IMR-90 (cell line): ENCODE measurements at regions not wholly inside any gene's neighbourhood (a gene's known extent, or its start where the extent isn't known, plus 50 kb on each side); places are given as distances from the start of the nearest gene placed in this dataset.

Experiments used
- ATAC-seq: fragments of 200-7000 bp; cut with Tn5 transposase; 2 replicates; pipeline ENCODE4 v1.9.1; 2020; ENCODE audit warnings: low read depth, mild to moderate bottlenecking, moderate library complexity
- BruUV-seq: library from RNA; stranded (reverse); fragments of 400-500 nt; replicated peaks from 2 replicates; lab custom pipeline; 2021; lab: Mats Ljungman, UMichigan
- CTCF ChIA-PET: fragments of 300-600 bp; formaldehyde crosslinking; extraction: SDS; loops from one replicate; lab custom pipeline; 2021; ENCODE audit warnings: antibody characterized with exemption; lab: Yijun Ruan, JAX
- POLR2A ChIA-PET: fragments of 300-600 bp; sonication (Branson Sonifier 250); formaldehyde crosslinking; loops from one replicate; lab custom pipeline; 2022; ENCODE audit warnings: antibody characterized with exemption; ENCODE audit not compliant: unreplicated experiment; lab: Charles Lee
- DNase-seq: peaks from one replicate; pipeline ENCODE4 v3.0.0; 2013
- H2AFZ ChIP-seq: replicated peaks from 2 replicates; pipeline ENCODE3; 2013; ENCODE audit warnings: low read length, mild to moderate bottlenecking; ENCODE audit not compliant: poor library complexity
- H2AK5ac ChIP-seq: 2 replicates; pipeline ENCODE4 v1.6.1; 2013; ENCODE audit warnings: low read depth, low read length, inconsistent platforms
- H2AK9ac ChIP-seq: replicated peaks from 2 replicates; pipeline ENCODE3; 2013; ENCODE audit warnings: mild to moderate bottlenecking, low read depth, low read length, moderate library complexity; ENCODE audit not compliant: poor library complexity
- H2BK120ac ChIP-seq: 2 replicates; pipeline ENCODE4 v1.6.1; 2013; ENCODE audit warnings: low read depth, low read length, inconsistent platforms
- H2BK15ac ChIP-seq: 3 replicates; pipeline ENCODE4 v1.6.1; 2013; ENCODE audit warnings: low read depth, low read length, inconsistent platforms
- H2BK20ac ChIP-seq: 2 replicates; pipeline ENCODE4 v1.6.1; 2013; ENCODE audit warnings: low read depth, mild to moderate bottlenecking, inconsistent platforms, low read length, moderate library complexity
- H2BK5ac ChIP-seq: 2 replicates; pipeline ENCODE4 v1.6.1; 2013; ENCODE audit warnings: mild to moderate bottlenecking, low read depth, low read length, inconsistent platforms; ENCODE audit not compliant: poor library complexity, severe bottlenecking
- H3K14ac ChIP-seq: replicated peaks from 2 replicates; pipeline ENCODE4 v1.6.1; 2013; ENCODE audit warnings: low read depth, low read length, inconsistent platforms
- H3K18ac ChIP-seq: 2 replicates; pipeline ENCODE4 v1.6.1; 2013; ENCODE audit warnings: low read depth, low read length, control low read depth
- H3K23ac ChIP-seq: 2 replicates; pipeline ENCODE4 v1.6.1; 2013; ENCODE audit warnings: low read depth, low read length, inconsistent platforms
- H3K27ac ChIP-seq: 2 replicates; pipeline ENCODE4 v1.5.1; 2013; ENCODE audit warnings: mild to moderate bottlenecking, control low read depth, low read length; ENCODE audit not compliant: insufficient read depth
- H3K27me3 ChIP-seq: 2 replicates; pipeline ENCODE4 v1.6.1; 2013; ENCODE audit warnings: low read length; ENCODE audit not compliant: control insufficient read depth, insufficient read depth
- H3K36me3 ChIP-seq: 2 replicates; pipeline ENCODE4 v1.6.1; 2013; ENCODE audit warnings: low read length, mixed read lengths; ENCODE audit not compliant: control insufficient read depth, insufficient read depth
- H3K4ac ChIP-seq: 2 replicates; pipeline ENCODE4 v1.6.1; 2013; ENCODE audit warnings: low read depth, low read length, inconsistent platforms
- H3K4me1 ChIP-seq: 2 replicates; pipeline ENCODE4 v1.6.1; 2013; ENCODE audit warnings: low read length, mixed read lengths; ENCODE audit not compliant: control insufficient read depth, insufficient read depth
- H3K4me2 ChIP-seq: 2 replicates; pipeline ENCODE4 v1.6.1; 2013; ENCODE audit warnings: low read depth, mild to moderate bottlenecking, control low read depth, low read length, moderate library complexity
- H3K4me3 ChIP-seq: 2 replicates; pipeline ENCODE4 v1.5.1; 2013; ENCODE audit warnings: low read depth, mild to moderate bottlenecking, control low read depth, low read length, moderate library complexity; ENCODE audit not compliant: insufficient read depth
- H3K56ac ChIP-seq: 2 replicates; pipeline ENCODE4 v1.6.1; 2013; ENCODE audit warnings: low read length, inconsistent platforms; ENCODE audit not compliant: insufficient read depth; ENCODE audit errors: extremely low read depth
- H3K79me1 ChIP-seq, 2 experiments: 2 replicates each; pipeline ENCODE4 v1.6.1; 2013; ENCODE audit warnings: low read length in 2 of 2, inconsistent platforms in 1 of 2, low read depth in 1 of 2
- H3K9ac ChIP-seq: 2 replicates; pipeline ENCODE4 v1.6.1; 2013; ENCODE audit warnings: low read depth, low read length, control low read depth
- H3K9me1 ChIP-seq: 2 replicates; pipeline ENCODE4 v1.6.1; 2013; ENCODE audit warnings: low read length, inconsistent platforms; ENCODE audit not compliant: insufficient read depth
- H3K9me3 ChIP-seq: 2 replicates; pipeline ENCODE4 v1.6.1; 2013; ENCODE audit warnings: low read length; ENCODE audit not compliant: control insufficient read depth, insufficient read depth
- H4K20me1 ChIP-seq: 2 replicates; pipeline ENCODE4 v1.6.1; 2013; ENCODE audit warnings: low read length, inconsistent platforms; ENCODE audit not compliant: insufficient read depth
- H4K5ac ChIP-seq: 2 replicates; pipeline ENCODE4 v1.6.1; 2013; ENCODE audit warnings: mild to moderate bottlenecking, low read depth, low read length, control low read depth
- H4K8ac ChIP-seq, 2 experiments: 2 replicates each; pipeline ENCODE4 v1.6.1; 2013; ENCODE audit warnings: low read depth in 2 of 2, low read length in 2 of 2, control low read depth in 1 of 2, inconsistent platforms in 1 of 2
- H4K91ac ChIP-seq: 2 replicates; pipeline ENCODE4 v1.6.1; 2013; ENCODE audit warnings: low read depth, low read length, inconsistent platforms; ENCODE audit not compliant: insufficient read depth
- BHLHE40 ChIP-seq: fragments of 150-350 bp; IDR thresholded peaks from 2 replicates; pipeline ENCODE4 v1.6.1; 2016; ENCODE audit warnings: mild to moderate bottlenecking, low read depth, low read length
- CEBPB ChIP-seq: IDR thresholded peaks from 2 replicates; pipeline ENCODE4 v1.6.1; 2012; ENCODE audit warnings: low read depth, low read length, improper control_type of control experiment
- CHD1 ChIP-seq: IDR thresholded peaks from 2 replicates; pipeline ENCODE4 v1.6.1; 2012; ENCODE audit warnings: low read depth, low read length, improper control_type of control experiment
- CTCF ChIP-seq: conservative IDR thresholded peaks from 2 replicates; pipeline ENCODE4 v1.5.1; 2012; ENCODE audit warnings: mild to moderate bottlenecking, low read depth, low read length, improper control_type of control experiment
- ELK1 ChIP-seq: fragments of 150-350 bp; IDR thresholded peaks from 2 replicates; pipeline ENCODE4 v1.6.1; 2016; ENCODE audit warnings: low read depth, mild to moderate bottlenecking, low read length, moderate library complexity, borderline replicate concordance
- FOS ChIP-seq: fragments of 150-350 bp; IDR thresholded peaks from 2 replicates; pipeline ENCODE4 v1.6.1; 2016; ENCODE audit warnings: low read depth, low read length
- MAZ ChIP-seq: IDR thresholded peaks from 2 replicates; pipeline ENCODE4 v1.6.1; 2012; ENCODE audit warnings: low read depth, mild to moderate bottlenecking, low read length, improper control_type of control experiment, moderate library complexity, borderline replicate concordance
- MXI1 ChIP-seq: IDR thresholded peaks from 2 replicates; pipeline ENCODE4 v1.6.1; 2012; ENCODE audit warnings: low read depth, mild to moderate bottlenecking, low read length, moderate library complexity, borderline replicate concordance
- NFE2L2 ChIP-seq: fragments of 150-350 bp; IDR thresholded peaks from 2 replicates; pipeline ENCODE4 v1.6.1; 2016; ENCODE audit warnings: low read depth, mild to moderate bottlenecking, low read length
- POLR2A ChIP-seq: IDR thresholded peaks from 2 replicates; pipeline ENCODE4 v1.6.1; 2012; ENCODE audit warnings: mild to moderate bottlenecking, low read depth, low read length
- RAD21 ChIP-seq: IDR thresholded peaks from 2 replicates; pipeline ENCODE4 v1.6.1; 2012; ENCODE audit warnings: low read length, improper control_type of control experiment
- RCOR1 ChIP-seq: IDR thresholded peaks from 2 replicates; pipeline ENCODE4 v1.6.1; 2012; ENCODE audit warnings: mild to moderate bottlenecking, low read length, improper control_type of control experiment; ENCODE audit not compliant: insufficient replicate concordance
- RFX5 ChIP-seq: IDR thresholded peaks from 2 replicates; pipeline ENCODE4 v1.8.0; 2012; ENCODE audit warnings: low read depth, mild to moderate bottlenecking, low read length, moderate library complexity
- SMC3 ChIP-seq: fragments of 150-350 bp; IDR thresholded peaks from 2 replicates; pipeline ENCODE4 v1.6.1; 2016; ENCODE audit warnings: low read depth, mild to moderate bottlenecking, antibody characterized with exemption, low read length, moderate library complexity
- USF2 ChIP-seq: fragments of 150-350 bp; IDR thresholded peaks from 2 replicates; pipeline ENCODE4 v1.6.1; 2017; ENCODE audit warnings: mild to moderate bottlenecking, antibody characterized with exemption, low read length, low read depth
- WGBS, 2 experiments: methylation state at CpG; one replicate each; pipeline versions ENCODE4 v1.1.5 to v1.1.7; 2013; ENCODE audit warnings: missing lambda C conversion rate in 2 of 2; ENCODE audit not compliant: insufficient read length in 1 of 2; ENCODE audit errors: extremely low coverage in 2 of 2; 5-methylcytosine and 5-hydroxymethylcytosine counted together
- dilution Hi-C: fragments of 300-500 bp; cut with HindIII; formaldehyde crosslinking; loops from one replicate; pipeline ENCODE4 v1.14.3; 2018; ENCODE audit warnings: low sequenced_read_pairs; ENCODE audit not compliant: unreplicated experiment
- in situ Hi-C: fragments of 300-500 bp; cut with MboI; formaldehyde crosslinking; loops from 3 replicates; pipeline ENCODE4 v1.14.3; 2019; ENCODE audit warnings: low sequenced_read_pairs, inconsistent platforms, mixed read lengths
- intact Hi-C: fragments of 100-400 bp; cut with micrococcal nuclease; formaldehyde crosslinking; loops from 2 replicates; pipeline ENCODE4 v1.10.0; 2022

GRCh38 chr9:91111876-91112275 is 249.8 kb downstream of the AUH start:
- H3K9me3 ChIP-seq: peaks cover 13% of the 10 kb centered on the region
- WGBS, 2 experiments: 96% methylated on average over 4 of the region's 6 CpGs; no CpG with 5 or more reads in 1 of the 2 experiments
- H3K18ac ChIP-seq: no peak overlapping the region
- H4K5ac ChIP-seq: no peak overlapping the region
- H3K9me1 ChIP-seq: no peaks in the 10 kb centered on the region
- dilution Hi-C loops: no loop called here
- H4K91ac ChIP-seq: no peak overlapping the region
- peaks cover 3% of the 10 kb centered on the region; the same call in 1 of the 2 replicates for H3K4me1 ChIP-seq
- H2AK9ac ChIP-seq: no peak overlapping the region
- no peak overlapping the region for H3K9ac ChIP-seq
- no peak overlapping the region for H2BK20ac ChIP-seq
- DNase-seq: no peak
- intact Hi-C loops: no loop called here
- ChIA-PET POLR2A (no interaction called here), CTCF (no interaction called here)
- H3K27me3 ChIP-seq: no peaks in the 10 kb centered on the region
- TF ChIP-seq FOS (no peak), CHD1 (no peak), RCOR1 (no peak), POLR2A (no peak), CTCF (no peak), ELK1 (no peak), RAD21 (no peak), CEBPB (no peak), MXI1 (no peak), USF2 (no peak), MAZ (no peak), RFX5 (no peak), SMC3 (no peak), BHLHE40 (no peak), NFE2L2 (no peak)
- no peak overlapping the region for H3K23ac ChIP-seq
- no peak overlapping the region for H3K4me2 ChIP-seq
- H3K4me3 ChIP-seq: no peak overlapping the region
- H3K4ac ChIP-seq: no peak overlapping the region
- no peak overlapping the region for H2BK120ac ChIP-seq
- H2AFZ ChIP-seq: no peak overlapping the region
- H2BK5ac ChIP-seq: no peak overlapping the region
- no peak overlapping the region for H3K56ac ChIP-seq
- H3K27ac ChIP-seq: no peak overlapping the region
- BruUV-seq: no TSS peak
- H3K79me1 ChIP-seq: no peaks in the 10 kb centered on the region
- no peak overlapping the region for H2AK5ac ChIP-seq
- no peak overlapping the region for H2BK15ac ChIP-seq
- no peak overlapping the region for H4K8ac ChIP-seq
- no peak for ATAC-seq
- H4K20me1 ChIP-seq: no peaks in the 10 kb centered on the region
- in situ Hi-C loops: no loop called here
- H3K14ac ChIP-seq: no peak overlapping the region
- no peaks in the 10 kb centered on the region for H3K36me3 ChIP-seq
